Lower leg skin (tissue), 3 donors: ENCODE measurements at regions not wholly inside any gene's neighbourhood (a gene's known extent, or its start where the extent isn't known, plus 50 kb on each side); places are given as distances from the start of the nearest gene placed in this dataset.
"Not testable (repeated sequence)": the region's sequence is repeated elsewhere in the genome, so short reads cannot be mapped to it uniquely, and the experiment has no call there.

Source experiments
- POLR2A ChIP-seq, 2 donors: fragments of 450-650 bp; IDR thresholded peaks; one replicate each; pipeline ENCODE4 v1.6.1; 2016 to 2017; ENCODE audit warnings: antibody characterized with exemption in 2 of 2, mild to moderate bottlenecking in 1 of 2, moderate library complexity in 1 of 2
- TF ChIP-seq, protein P1 (sequence below), 3 donors: fragments of 450-650 bp; IDR thresholded peaks; one replicate each; pipeline ENCODE4 v1.5.1; 2016; ENCODE audit warnings: antibody characterized with exemption in 3 of 3, mild to moderate bottlenecking in 3 of 3, moderate library complexity in 2 of 3

DNA sequence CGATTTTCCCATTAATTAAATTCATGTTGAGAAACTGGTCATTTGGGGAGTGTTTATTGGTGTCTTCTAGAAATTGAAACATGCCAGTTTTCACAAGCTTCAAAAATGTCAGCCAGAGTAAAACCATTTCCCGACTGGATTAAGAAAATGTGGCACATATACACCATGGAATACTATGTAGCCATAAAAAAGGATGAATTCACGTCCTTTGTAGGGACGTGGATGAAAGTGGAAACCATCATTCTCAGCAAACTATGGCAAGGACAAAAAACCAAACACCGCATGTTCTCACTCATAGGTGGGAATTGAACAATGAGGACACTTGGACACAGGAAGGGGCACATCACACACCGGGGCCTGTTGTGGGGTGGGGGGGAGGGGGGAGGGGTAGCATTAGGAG lies 162.1 kb upstream of the FGF13 start:
- TF ChIP-seq, protein P1, sequence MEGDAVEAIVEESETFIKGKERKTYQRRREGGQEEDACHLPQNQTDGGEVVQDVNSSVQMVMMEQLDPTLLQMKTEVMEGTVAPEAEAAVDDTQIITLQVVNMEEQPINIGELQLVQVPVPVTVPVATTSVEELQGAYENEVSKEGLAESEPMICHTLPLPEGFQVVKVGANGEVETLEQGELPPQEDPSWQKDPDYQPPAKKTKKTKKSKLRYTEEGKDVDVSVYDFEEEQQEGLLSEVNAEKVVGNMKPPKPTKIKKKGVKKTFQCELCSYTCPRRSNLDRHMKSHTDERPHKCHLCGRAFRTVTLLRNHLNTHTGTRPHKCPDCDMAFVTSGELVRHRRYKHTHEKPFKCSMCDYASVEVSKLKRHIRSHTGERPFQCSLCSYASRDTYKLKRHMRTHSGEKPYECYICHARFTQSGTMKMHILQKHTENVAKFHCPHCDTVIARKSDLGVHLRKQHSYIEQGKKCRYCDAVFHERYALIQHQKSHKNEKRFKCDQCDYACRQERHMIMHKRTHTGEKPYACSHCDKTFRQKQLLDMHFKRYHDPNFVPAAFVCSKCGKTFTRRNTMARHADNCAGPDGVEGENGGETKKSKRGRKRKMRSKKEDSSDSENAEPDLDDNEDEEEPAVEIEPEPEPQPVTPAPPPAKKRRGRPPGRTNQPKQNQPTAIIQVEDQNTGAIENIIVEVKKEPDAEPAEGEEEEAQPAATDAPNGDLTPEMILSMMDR (IDR thresholded peaks at IDR 0.05): not testable (repeated sequence)
- TF ChIP-seq POLR2A (IDR thresholded peaks at IDR 0.05): not testable (repeated sequence)
